Ecto neural progenitor cell (in vitro differentiated cells): ENCODE measurements at regions not wholly inside any gene's neighbourhood (a gene's known extent, or its start where the extent isn't known, plus 50 kb on each side); places are given as distances from the start of the nearest gene placed in this dataset.

Experiments used
- DNase-seq: peaks from one replicate; pipeline ENCODE4 v3.0.0-alpha.2; 2018; ENCODE audit warnings: low spot score

DNA sequence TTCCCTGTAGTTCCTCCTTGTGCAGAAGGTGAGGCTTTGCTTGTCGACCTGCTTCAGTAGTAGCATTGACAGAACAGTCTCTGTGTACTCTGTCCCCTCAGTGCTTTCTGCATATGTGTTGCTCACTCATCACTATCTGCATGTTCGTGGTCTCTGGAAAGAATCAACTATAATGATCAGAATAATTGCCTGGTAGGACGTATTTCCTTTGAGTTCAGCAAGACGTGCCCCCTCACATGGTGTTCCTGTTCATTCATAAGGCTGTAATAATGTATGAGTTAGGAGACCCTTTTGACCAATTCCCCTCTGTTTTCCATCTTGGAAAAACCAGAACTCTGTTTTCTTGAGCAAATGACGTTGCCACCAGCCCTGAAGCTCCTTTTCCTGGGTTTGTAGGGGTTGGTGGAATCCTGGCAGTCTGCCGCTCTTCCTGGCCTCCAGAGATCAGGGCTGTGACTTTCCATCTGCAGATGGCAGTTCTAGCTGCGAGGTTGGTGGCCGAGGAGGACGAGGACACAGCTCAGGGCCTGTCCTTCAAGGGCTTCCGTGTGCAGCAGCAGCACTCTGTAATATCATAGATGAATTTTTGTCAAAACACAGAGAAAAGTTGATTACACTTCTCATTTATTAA lies 61.9 kb downstream of the EXOSC2 start:
- DNase-seq, result no peak

DNA sequence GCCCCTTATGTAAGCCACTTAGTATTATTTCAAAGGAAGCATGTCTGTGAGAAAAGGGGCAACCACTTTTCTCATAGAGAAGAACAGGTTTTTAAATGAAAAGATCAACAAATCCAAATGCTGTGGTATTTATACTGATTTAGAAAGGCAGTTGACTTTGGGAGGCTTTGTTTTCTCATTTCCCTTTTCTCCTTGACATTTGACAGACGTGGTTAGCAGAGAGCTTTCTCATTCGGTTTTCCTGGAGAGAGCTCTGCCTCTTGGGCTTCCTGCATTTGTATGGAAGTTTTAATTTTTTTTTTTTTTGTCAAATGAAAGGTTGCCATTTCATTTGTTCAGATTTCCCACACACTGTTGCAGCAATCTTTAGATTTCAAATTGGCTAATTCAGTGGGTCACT lies 62.5 kb downstream of the EXOSC2 start:
- DNase-seq, result no peak

DNA sequence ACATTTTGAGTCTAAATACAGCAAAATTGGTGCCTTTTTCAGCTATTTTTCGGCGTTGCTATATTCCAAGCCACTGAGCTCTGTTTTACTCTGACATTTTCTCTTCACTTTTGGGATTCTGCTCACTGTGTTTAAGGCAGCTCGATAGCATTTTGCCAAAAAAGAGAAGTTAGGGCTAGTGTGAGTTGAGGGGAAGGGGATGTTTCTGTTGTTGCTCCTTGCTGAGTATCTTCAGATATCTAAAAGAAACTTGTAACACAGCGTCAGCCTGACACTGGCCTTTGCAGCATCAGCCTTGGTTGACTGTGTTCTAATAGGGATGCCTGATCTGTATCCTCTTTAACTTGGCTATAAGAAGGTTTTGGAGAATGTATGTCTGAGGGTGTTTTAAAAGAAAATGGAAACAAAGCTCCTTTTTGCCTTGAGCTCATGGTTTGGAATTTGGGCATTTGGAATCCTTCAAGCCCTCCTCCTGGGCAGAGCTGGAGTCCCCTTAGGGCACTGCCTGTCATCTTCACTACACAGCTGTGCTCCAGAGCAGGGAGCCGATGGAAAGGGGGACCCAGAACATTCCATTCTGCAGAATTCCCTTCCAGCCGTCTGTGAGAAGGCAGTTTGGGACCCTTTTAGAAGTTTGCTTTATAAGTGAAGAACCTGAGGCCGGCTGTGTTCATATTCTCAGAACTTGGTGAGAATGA lies 63.0 kb downstream of the EXOSC2 start:
- no peak for DNase-seq

DNA sequence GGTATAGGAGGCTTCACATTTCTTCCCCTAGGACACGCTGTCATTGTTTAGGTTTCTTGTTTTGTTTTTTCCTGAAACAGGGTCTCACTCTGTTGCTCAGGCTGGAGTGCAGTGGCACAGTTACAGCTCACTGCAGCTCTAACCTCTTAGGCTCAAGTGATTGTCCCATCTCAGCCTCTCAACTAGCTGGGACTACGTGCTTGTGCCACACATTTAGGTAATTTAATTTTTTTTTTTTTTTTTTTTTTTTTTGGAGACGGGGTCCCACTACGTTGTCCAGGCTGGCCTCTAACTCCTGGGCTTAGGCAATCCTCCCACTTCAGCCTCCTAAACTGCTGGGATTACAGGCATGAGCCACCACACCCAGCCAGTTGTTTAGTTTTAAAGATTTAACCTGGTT lies 66.2 kb downstream of the EXOSC2 start:
- DNase-seq, result peak; percentile 5

DNA sequence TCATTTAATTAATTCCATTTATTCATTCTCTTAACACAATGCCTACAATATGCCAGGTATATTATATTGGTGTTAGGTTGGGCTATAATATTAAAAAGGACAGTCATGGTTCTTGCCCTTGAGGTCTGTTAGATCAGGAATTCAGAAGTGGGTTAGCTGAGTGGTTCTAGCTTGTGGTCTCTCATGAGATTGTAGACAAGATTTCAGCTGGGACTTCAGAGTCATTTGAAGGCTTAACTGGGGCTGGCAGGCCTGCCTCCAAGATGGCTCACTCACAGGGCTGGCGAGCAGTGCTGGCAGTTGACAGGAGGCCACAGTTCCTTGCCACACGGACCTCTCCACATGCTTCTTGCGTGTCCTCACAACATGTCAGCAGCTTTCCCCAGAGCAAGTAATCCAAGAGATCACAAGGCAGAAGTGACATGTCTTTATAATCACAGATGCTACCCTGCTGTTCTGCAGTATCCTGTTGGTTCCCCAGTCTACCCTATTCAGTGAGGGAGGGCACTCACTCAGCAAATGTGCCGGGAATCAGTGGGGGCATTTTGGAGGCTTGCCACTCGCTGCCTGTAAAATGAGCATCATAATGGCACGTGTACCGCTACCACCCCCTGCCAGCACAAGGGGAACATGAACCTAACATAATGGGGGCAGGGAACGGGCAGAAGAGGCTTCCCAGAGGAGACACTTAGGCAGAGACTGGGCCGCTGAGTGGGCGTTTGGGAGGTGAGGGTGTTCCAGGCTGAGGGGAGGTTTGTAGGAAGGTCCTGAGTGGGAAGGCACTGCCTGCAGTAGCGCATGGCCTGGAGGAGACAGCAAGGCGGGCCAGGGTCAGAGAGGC lies 70.0 kb downstream of the EXOSC2 start:
- DNase-seq, result peak; percentile 45

DNA sequence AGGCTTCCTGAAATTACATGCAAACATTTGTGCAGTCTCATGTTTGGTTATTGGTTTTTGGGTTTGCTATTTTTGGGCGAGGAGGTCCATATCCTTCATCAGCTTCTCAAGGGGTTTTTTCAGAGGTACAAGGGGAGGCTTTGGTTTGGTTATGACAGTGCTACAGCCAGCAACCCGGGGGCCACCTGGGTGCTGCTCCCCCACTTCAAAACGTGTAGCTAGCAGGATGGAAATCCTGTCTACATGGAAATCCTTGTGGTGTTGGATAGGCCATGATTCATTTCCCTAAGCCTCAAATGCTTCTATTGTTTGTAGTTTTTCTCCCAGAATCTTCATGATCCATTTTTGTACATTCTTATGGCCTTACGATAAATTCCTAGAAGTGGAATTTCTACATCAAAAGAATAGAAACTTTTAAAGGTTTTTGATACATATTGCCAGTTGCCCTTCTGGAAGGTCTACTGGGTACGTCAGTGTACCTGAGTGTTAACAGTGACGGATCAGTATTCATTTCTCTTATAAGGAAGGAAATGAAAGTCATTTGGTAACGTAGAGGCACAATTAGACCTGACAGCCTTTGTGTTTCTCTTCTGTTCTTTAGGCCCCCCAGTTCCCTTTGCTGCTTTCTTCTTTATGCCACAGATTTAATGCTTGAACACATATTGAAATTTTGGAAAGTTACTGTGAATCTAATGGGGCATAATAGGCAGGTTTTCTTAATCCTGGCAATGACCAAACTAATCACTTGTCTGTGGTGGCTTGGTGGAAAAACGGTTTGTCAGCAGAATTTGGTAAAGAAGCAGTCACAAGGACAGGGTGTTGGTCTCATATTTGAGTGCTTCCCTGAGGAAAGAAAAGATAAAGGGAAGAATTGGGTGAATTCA lies 69.7 kb upstream of the ABL1 start:
- peak; percentile 21 for DNase-seq

DNA sequence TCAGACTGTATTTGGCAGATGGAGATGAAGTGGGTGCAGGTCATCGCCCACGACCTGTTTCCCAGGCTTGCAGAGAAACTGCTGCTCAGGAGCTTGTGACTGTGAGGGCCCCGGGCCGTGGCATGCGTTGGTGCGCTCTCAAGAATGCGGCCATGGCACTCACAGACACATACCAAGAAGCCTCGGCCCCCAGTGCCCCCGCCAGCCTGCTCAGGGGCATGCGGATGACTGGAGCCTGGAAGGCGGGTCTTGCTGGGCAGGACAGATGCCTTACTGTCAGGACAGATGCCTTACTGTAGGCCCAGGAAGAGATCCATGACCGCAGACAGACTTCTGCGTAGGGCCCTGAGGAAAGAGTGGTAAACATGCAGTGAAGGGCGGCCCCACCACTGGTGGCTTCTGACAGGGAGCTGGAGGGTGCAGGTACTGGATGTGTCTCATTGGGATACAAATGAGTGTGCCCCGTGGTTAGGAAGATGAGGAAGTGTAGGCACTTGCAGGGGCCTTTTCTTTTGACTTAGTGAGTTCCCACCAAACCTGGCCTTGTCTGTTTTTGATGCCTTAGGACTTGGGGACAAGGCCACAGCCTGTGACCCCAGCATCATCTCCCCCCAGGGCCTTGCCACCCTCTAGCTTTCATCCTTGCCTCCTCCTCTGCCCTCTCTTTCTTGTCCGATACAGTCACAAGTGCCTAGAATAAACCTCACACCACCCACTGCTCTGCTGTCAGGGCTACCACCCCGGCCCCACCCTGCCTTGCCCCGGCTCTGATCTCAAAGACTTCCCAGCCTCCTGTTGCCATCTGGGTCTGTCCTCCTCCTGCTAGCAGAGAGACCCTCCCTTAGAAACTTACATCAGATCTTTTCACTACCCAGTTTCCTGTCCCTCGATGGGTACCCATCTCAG lies 68.8 kb upstream of the ABL1 start:
- peak; percentile 39 for DNase-seq

DNA sequence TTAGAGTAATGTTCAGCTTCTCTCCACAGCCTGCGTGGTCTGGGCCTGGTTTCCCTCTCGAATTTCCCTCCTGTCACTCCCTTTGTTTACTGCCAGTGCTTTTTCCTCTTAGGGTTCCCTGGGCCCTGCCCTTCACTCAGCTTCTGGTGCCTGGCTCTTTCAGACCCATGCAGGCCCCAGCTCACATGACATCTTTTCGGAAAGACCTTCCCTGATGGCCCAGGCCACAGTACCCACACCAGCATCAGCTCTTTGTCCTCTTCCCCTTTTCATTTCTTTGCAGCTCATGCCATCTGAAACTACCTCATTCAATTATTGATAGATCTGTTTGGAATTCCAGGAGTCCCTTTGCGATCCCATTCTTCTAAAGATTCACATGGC lies 68.1 kb upstream of the ABL1 start:
- no peak for DNase-seq

DNA sequence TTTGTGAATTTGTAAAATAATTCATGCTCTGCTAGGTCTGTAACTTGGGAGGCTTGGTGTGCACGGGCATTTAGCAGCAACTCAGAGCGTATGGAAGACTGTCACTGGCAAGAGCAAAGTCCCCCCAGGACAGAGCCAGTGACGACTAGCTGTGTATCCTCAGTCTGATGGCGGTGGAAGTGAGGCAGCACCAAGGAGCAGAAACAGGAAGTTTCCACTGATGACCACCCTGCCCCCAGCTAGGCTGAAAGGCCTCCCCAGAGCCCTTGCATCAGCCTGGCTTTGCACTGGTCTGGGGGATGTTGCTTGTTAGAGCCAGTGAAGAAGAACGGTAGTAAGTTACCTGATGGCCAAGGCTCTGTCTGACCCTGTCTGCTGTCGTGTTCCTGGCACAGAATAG lies 66.8 kb upstream of the ABL1 start:
- peak; percentile 44 for DNase-seq

DNA sequence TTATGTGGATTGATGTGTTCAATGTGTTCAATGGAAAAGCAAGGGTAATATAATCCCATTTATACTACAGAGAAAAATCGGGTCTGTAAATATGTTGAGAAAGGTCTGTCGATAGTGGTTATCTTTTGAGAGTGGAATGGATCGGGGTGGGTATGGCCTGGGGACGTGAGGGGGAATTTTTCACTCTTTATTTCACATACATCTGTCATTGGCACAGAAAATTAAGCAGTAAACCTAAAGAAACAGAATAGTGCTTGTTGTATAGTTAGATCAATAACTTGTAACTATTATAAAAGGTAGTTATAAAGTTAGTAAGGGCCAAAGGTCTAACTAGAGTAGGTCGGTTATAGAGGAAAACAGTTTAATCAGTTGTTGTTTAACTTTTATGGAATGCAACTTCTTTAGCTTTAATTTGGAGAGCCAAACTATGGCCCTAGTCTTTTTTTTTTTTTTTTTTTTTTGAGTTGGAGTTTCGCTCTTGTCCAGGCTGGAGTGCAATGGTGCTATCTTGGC lies 66.1 kb upstream of the ABL1 start:
- DNase-seq, result peak; percentile 1

DNA sequence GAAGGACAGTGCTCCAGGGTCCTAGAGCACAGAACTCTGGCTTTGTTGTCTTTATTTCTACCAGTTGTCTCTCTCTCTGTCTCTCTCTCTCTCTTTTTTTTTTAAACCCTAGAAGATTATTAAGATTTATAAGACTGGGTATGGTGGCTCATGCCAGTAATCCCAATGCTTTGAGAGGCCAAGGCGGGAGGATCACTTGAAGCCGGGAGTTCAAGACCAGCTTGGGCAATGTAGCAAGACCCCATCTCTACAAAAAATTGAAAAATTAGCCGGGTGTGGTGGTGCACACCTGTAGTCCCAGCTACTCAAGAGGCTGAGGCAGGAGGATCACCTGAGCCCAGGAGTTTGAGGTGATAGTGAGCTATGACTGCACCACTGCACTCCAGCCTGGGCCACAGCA lies 65.0 kb upstream of the ABL1 start:
- DNase-seq, result no peak

DNA sequence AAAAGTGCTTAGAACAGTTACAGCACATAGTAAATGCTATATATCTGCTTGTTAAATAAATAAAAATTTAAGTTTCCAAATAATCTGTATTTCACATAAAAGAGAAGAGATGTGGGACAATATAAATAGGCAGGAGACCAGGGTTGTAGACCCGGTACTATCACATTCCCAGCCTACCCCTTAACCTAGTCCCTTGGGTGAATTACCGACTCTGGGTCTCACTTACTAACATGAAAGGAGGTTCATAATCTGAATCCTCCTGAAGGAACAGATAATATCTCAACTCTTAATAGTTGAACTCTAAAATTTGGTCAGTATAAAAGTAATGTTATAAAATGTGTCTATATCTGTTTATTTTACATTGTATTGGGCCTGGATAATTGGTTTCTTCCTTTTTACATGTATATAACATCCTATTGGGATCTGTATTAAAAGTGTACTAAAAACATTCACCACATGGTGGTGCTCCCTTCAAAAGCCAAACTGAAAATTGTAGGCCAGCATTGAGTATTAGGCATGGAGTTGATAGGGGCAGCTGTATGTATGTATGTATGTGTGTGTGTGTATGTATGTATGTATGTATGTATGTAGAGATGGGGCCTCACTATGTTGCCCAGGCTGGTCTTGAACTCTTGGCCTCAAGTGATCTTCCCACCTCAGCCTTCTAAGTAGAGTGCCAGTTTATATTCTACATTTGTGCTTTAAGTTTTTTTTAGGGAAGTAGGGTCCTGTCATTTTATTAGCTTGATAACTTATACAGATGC lies 64.2 kb upstream of the ABL1 start:
- peak; percentile 18 for DNase-seq

DNA sequence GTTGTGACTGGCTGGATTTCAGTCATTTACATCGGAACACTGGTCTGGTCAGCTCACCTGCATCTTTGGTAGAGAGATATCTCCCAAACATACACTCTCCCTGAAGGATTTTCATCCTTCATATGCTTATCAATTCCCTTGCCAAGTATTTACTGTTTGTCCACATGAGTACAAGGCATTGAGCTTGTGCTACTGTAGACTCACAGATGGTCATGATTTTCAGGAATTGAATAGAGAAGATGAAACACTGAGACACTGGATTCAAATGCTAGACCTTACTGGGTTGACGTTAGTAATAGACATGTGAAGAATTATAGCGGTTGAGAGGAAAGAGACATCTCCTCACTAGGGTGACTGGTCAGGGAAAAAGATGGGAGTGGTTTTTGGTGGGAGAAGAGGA lies 62.9 kb upstream of the ABL1 start:
- DNase-seq, result no peak

DNA sequence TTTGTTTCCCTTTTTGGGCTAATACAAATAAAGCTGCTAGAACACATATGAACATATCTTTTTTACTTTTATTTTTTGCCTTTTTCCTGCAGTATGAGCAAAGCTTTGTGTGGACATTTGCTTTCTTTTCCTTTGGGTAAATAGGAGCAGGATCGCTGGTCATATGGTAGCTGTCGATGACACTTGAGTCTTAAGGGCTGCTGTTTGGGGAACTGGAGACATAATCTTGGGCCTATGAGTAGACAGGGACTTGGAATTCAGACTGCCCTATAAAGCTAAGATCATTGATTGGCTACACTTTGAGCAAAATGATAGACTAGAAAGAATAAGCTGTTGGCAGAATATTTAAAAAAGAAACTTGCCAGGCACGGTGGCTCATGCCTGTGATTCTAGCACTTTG lies 60.9 kb upstream of the ABL1 start:
- DNase-seq, result no peak

DNA sequence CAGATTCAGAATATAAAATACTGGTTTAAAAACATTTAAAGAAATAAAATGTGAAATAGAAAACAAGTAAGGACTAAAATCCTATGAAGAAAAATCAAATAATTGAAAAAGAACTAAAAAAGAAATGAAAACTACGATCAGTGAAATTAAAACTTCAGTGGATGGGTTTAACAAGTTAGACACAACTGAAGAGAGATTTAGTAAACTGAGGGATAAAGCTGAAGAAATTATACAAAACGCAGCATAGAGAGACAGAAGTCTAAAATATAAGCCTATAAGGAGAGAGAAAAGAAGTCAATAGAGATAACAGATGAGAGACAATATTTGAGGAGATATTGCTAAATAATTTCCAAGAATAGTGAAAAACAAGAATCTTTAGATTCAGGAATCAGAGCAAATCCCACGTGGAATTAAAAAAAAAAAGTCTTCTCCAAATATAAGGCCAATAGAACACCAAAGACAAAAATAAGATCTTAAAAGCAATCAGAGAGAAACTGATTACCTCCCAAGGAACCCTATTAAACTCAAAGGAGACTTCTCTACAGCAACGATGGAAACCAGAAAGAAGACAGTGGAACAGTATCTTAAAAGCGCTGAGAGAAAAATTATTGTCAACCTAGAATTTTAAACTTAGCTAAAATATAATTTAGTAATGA lies 59.6 kb upstream of the ABL1 start:
- DNase-seq, result no peak

DNA sequence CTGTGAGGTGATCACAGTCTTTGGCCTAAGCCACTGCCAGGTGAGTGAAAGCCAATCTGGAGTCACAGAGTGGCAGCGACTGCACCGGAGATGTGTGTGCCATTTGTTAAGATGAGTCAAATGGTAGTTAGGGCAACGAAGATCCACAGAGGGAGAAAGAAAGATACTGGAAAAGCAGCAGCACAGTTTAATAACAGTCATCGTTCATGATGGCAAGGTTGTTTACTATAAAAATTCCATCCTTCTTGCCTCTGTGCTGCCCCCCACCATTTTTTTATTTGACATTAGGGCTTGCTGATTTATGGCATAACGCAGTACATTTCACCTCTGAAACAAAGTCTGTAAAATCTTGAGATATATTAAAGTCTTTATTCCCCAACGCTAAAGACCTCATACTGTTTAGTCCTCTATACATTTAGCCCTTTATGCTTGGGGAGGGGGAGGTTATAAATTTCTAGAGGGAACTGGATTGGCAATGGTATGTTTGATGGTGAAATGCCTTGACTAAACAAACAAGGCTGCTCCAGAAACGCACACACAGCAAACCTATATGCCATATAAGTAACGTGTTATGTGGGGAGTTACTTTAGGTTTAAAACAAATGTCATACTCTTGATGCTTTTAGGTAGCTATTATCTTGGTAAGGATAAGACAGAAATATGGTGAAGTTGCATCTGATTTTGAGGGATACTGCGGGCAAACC lies 55.8 kb upstream of the ABL1 start:
- no peak for DNase-seq

DNA sequence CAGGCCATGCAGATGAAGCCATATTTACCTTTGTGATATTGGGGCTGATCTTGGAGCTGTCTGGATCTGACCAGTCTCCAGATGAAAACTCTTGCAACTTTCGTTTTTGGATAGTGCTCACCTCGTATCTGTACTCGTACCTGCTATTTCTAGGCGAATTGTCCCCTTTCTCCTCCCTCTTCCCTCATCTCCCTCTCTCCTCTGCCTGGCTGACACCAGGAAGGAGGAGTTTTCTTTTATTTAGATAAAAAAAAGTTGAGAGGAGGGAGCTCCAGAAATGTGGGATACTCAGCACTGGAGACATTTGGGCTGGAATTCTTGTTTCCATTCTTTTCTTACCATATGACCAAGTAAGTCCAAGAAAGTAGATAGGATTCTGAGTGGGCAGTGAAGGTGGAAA lies 54.6 kb upstream of the ABL1 start:
- DNase-seq, result no peak

DNA sequence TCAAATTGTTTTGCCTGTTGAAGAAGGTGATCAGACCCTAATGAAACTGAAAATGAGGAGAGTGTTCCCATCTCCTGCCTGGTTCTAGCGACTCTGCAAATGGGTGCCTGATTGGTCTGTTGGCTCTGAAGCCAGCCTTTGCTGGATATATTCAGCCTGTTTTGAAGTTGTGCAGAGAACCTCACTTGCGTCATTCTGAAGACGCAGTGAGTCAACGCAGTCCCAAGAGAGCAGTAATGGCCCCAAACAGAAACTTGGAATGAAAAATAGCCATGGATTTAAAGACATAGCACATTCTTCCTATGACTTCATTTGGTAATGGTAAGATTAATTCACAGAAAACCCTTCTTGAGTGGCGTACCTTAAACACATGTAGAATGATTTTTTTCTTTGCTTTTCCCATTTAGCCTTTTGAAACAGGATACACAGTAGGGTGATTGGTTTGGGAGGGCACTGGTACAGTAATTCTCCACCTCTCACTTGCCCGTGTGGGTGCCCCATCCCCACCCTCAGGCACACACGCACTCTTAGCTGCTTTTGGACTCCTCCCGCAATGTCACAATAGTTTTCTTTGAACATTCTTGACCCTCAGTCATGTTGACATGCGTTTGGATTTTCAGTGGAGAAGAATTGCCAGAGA lies 54.1 kb upstream of the ABL1 start:
- no peak for DNase-seq

DNA sequence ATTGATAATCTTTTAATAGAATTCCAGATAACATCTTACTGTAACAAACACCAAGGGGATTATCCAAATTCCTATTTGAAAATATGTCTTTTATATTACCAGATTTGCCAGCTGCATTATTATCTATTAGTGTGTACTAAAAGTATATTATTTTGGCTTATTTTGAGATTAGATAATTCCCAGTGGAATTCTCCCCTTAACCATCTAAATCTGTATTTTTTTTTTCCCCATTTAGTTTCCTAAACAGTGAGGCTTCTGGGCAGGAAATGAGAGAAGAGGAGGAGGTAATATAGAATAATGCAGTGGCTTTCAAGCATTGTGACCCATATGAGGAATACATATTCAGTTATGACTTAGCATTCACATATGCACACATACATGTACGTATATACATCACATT lies 53.5 kb upstream of the ABL1 start:
- no peak for DNase-seq
